A673 (cell line): ENCODE measurements at regions not wholly inside any gene's neighbourhood (a gene's known extent, or its start where the extent isn't known, plus 50 kb on each side); places are given as distances from the start of the nearest gene placed in this dataset.

Experiments used
- CTCF ChIP-seq: fragments of 300-800, 200-600 bp; sonication (generic); conservative IDR thresholded peaks from 2 replicates; pipeline ENCODE4 v1.5.1; 2017; ENCODE audit warnings: low read depth, mild to moderate bottlenecking, antibody characterized with exemption, low read length, moderate library complexity, mixed read lengths
- EZH2 ChIP-seq: fragments of 200-600 bp; sonication (generic); IDR thresholded peaks from 2 replicates; pipeline ENCODE4 v1.6.1; 2017; ENCODE audit warnings: borderline replicate concordance, low read depth, mild to moderate bottlenecking, mixed read lengths, antibody characterized with exemption, low read length; ENCODE audit not compliant: poor library complexity, severe bottlenecking

DNA sequence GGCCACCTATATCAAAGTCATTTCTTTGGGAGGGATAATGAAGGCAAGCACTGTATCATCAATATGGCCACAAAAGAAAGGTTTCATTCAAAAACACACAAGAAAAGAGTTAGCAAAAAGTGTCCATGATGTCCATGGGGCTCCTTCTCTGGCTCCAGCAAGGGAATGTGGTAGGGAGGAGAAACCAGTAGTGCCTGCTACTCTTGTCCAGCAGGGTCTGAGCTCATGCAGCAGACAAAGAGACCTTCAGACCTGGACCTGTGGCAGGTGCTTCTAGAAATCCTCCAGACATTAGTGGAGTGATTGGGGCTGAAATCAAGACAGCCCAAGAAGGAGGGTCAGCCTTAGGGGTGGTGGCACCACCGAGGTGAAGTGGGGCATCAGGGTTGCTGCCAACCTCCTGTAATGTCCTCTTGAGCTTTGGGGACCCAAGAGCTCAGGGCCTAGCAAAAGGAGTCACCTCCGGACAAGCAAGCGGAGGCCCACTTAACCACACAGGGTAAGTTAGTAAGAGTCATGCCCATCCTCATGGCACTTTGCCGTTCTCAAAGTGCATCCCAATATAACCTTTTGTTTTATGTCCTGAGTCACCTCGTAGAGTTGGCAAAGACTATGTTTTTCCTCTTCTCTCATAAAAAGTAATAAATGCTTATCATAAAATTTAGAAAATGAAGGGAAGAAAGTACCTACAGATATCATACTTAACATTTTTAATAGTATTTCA is 112.6 kb upstream of the YPEL5 start:
- no peak for TF ChIP-seq CTCF
- no peak for TF ChIP-seq EZH2
